Duodenal mucosa (tissue), 2 donors: ENCODE measurements at regions not wholly inside any gene's neighbourhood (a gene's known extent, or its start where the extent isn't known, plus 50 kb on each side); places are given as distances from the start of the nearest gene placed in this dataset.

Experiments used
- H3K27ac ChIP-seq: one replicate; pipeline ENCODE4 v1.7.0; 2013; ENCODE audit warnings: low read depth, low read length
- H3K27me3 ChIP-seq, 2 donors: one replicate each; pipeline ENCODE4 v1.7.0; 2013; ENCODE audit warnings: low read length in 2 of 2, control low read depth in 1 of 2; ENCODE audit not compliant: insufficient read depth in 2 of 2, control insufficient read depth in 1 of 2
- H3K36me3 ChIP-seq, 2 donors: one replicate each; pipeline ENCODE4 v1.7.0; 2013; ENCODE audit warnings: low read length in 2 of 2, control low read depth in 1 of 2; ENCODE audit not compliant: insufficient read depth in 2 of 2, control insufficient read depth in 1 of 2
- H3K4me1 ChIP-seq, 2 donors: one replicate each; pipeline ENCODE4 v1.7.0; 2013; ENCODE audit warnings: low read length in 2 of 2, control low read depth in 1 of 2; ENCODE audit not compliant: insufficient read depth in 2 of 2, control insufficient read depth in 1 of 2
- H3K4me3 ChIP-seq, 2 donors: one replicate each; pipeline ENCODE4 v1.7.0; 2013; ENCODE audit warnings: low read length in 2 of 2, low read depth in 1 of 2
- H3K9ac ChIP-seq, 2 donors: one replicate each; pipeline ENCODE4 v1.7.0; 2013; ENCODE audit warnings: low read length in 2 of 2, low read depth in 1 of 2
- H3K9me3 ChIP-seq, 2 donors: one replicate each; pipeline ENCODE4 v1.7.0; 2013; ENCODE audit warnings: low read length in 2 of 2, control low read depth in 1 of 2; ENCODE audit not compliant: control insufficient read depth in 1 of 2

DNA sequence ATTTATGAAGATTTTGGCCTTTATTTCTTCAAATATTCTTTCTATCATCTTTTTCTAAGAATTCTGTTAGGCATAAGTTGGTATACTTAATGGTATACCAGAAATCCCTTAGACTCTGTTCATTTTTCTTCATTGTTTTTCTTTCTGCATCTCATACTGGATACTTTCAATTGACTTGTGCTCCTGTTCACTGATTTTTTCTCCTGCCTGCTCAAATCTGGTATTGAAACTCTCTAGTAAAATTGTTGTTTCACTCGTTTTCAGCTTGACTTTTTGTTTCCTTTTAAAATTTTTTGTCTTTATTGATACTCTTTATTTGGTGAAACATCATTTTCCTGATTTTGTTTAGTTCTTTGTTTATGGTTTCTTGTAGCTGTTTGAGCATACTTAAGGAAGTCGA lies 243.2 kb downstream of the TRIB2 start:
- no peaks in the 10 kb centered on the region for H3K9me3 ChIP-seq
- no peaks in the 10 kb centered on the region for H3K4me1 ChIP-seq

DNA sequence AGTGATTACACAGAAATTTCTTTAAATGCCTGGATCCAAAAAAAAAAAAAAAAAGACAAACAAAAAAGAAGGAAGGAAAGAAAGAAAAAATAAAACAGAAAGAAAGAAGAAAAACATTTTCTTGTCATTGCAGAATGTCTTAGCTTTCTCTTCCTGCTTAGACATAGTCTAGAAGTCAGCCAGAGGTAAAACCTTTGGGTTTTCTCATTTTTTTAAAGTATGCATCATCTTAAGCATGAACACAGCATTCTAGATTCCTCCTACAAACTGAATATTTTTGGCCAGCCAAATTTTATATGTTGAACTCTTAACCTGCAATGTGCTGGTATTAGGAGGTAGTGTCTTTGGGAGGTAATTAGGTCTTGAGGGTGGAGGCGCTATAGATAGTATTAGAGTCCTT lies 243.9 kb downstream of the TRIB2 start:
- Histone ChIP-seq H3K4me3 (no peak overlapping the region), H3K9me3 (no peaks in the 10 kb centered on the region), H3K27me3 (no peaks in the 10 kb centered on the region), H3K4me1 (no peaks in the 10 kb centered on the region), H3K36me3 (no peaks in the 10 kb centered on the region), H3K9ac (no peak overlapping the region), H3K27ac (no peak overlapping the region)

More for the DNA sequence above, 243.2 kb downstream of the TRIB2 start:
- Histone ChIP-seq H3K27ac (no peak overlapping the region), H3K36me3 (no peaks in the 10 kb centered on the region), H3K9ac (no peak overlapping the region), H3K4me3 (no peak overlapping the region), H3K27me3 (no peaks in the 10 kb centered on the region)

DNA sequence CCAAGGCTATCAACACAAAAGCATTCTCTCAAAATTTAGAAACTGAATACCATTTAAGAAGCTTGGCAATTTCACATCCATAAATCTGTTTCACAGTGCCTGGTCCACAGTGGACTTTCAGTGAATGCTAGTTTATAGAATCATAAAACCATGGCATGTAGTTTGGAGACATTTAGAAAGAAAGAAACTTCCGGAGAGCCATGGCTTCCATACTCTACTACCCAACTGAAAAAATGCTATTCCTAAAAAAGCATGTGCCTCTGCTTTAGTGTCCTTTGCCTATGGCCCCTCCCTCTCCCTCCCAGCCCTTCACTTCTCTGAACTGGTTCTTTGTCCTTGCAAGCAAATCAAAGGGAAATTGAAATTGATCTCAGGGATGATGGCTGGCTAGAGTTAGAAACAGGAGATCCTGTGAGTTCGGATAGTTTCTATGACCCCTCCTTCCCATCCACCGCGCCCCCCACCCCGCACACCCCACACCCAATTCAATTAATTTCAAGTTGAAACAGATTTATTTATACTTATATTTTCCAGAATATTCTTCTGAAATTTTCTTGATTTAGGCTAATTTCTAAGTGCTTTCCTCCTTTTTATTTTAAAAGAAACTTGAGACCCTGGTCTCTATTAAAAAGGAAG lies 248.3 kb downstream of the TRIB2 start:
- Histone ChIP-seq H3K4me3 (no peak overlapping the region), H3K9me3 (no peaks in the 10 kb centered on the region), H3K4me1 (no peaks in the 10 kb centered on the region)

GRCh38 chr2:12965540-12966269 lies 249.0 kb downstream of the TRIB2 start:
- Histone ChIP-seq H3K4me1 (no peaks in the 10 kb centered on the region), H3K4me3 (no peak overlapping the region), H3K27me3 (no peaks in the 10 kb centered on the region), H3K9me3 (no peaks in the 10 kb centered on the region), H3K36me3 (no peaks in the 10 kb centered on the region), H3K9ac (no peak overlapping the region), H3K27ac (no peak overlapping the region)

More for the DNA sequence above, 248.3 kb downstream of the TRIB2 start:
- no peak overlapping the region for H3K27ac ChIP-seq
- no peak overlapping the region for H3K9ac ChIP-seq
- H3K36me3 ChIP-seq = no peaks in the 10 kb centered on the region
- H3K27me3 ChIP-seq = no peaks in the 10 kb centered on the region

DNA sequence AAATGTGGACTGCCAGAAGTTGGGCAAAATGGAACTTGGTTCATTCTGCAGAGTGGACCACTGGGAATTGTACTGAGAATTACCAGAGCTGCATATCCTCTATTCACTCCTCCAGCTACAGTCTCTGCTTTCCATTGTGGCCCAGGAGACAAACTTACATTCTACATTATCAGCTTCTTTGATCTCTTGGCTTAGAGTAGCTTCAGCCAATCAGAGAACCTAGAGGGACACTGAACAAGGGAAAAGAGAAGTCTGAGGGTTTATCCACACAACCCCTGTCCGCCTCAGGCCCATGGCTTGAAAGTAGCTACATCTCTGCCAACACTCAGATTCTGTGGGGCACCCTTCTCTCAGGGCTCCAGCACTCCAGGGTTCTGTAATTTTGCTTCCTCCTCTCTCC lies 251.1 kb downstream of the TRIB2 start:
- Histone ChIP-seq H3K9me3 (no peaks in the 10 kb centered on the region), H3K4me3 (no peak overlapping the region), H3K9ac (no peak overlapping the region), H3K27me3 (no peaks in the 10 kb centered on the region), H3K36me3 (no peaks in the 10 kb centered on the region), H3K4me1 (no peaks in the 10 kb centered on the region), H3K27ac (no peak overlapping the region)

GRCh38 chr2:12968399-12968798 lies 251.7 kb downstream of the TRIB2 start:
- H3K9me3 ChIP-seq = no peaks in the 10 kb centered on the region
- no peaks in the 10 kb centered on the region for H3K27me3 ChIP-seq
- no peak overlapping the region for H3K4me3 ChIP-seq
- H3K4me1 ChIP-seq = no peaks in the 10 kb centered on the region
- no peaks in the 10 kb centered on the region for H3K36me3 ChIP-seq
- no peak overlapping the region for H3K9ac ChIP-seq
- H3K27ac ChIP-seq = no peak overlapping the region

DNA sequence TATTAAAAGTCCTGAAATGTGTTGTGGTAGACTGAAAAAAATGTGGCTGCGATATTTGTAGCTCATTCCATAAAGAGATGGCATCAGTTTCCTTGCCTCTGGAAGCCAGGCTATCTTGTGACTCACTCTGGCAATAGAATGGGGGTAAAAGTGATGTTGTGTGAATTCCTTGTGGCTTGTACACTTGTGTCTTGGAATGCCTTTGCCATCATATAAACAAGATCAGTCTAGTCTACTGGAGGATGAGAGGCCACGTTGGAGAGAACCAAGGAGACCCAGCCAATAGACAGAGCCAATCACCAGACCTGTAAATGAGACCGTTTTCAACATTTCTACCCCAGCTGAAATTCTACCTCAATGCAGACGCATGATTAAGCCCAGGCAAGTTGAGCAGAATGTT lies 254.1 kb downstream of the TRIB2 start:
- Histone ChIP-seq H3K27ac (no peak overlapping the region), H3K4me1 (no peaks in the 10 kb centered on the region), H3K4me3 (no peak overlapping the region), H3K9ac (no peak overlapping the region), H3K27me3 (no peaks in the 10 kb centered on the region), H3K9me3 (no peaks in the 10 kb centered on the region), H3K36me3 (no peaks in the 10 kb centered on the region)

GRCh38 chr2:12971581-12972365 lies 255.0 kb downstream of the TRIB2 start:
- H3K27ac ChIP-seq = no peak overlapping the region
- H3K36me3 ChIP-seq = no peaks in the 10 kb centered on the region
- no peaks in the 10 kb centered on the region for H3K27me3 ChIP-seq
- no peak overlapping the region for H3K4me3 ChIP-seq
- H3K9ac ChIP-seq = no peak overlapping the region
- H3K4me1 ChIP-seq = no peaks in the 10 kb centered on the region
- H3K9me3 ChIP-seq = no peaks in the 10 kb centered on the region

- Histone ChIP-seq H3K4me1 (no peaks in the 10 kb centered on the region), H3K9ac (no peak overlapping the region), H3K9me3 (no peaks in the 10 kb centered on the region), H3K4me3 (no peak overlapping the region), H3K27me3 (no peaks in the 10 kb centered on the region), H3K36me3 (no peaks in the 10 kb centered on the region), H3K27ac (no peak overlapping the region)
Observed at GRCh38 chr2:12978066-12978835, 261.5 kb downstream of the TRIB2 start.
